GM19025 (cell line): ENCODE measurements at regions not wholly inside any gene's neighbourhood (a gene's known extent, or its start where the extent isn't known, plus 50 kb on each side); places are given as distances from the start of the nearest gene placed in this dataset.

ENCODE experiments used
- ATAC-seq: cut with Tn5 transposase; IDR thresholded peaks from one replicate; pipeline ENCODE4 v1.9.1; 2021; ENCODE audit warnings: mild to moderate bottlenecking, low read depth, moderate library complexity; ENCODE audit not compliant: unreplicated experiment

DNA sequence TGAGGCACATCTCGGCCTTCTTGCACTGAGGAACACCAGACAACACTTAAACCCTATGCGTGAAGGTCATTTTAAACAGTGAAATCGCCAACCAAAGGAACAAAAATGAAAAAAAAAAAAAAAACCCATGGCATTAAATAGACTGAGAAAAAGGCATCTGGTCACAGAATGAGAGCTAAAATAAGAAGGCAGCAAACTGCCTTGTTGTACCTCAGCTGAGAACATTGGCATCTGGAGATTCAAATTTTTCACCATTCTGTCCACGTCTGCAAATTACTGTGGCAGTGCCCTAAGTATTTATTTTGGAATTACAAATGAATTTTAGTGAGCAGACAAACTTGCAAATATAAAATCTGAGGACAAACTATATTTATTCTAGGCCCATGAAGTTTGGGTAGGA is 82.6 kb upstream of the POU1F1 start:
- ATAC-seq = no peak

GRCh38 chr3:87358066-87358465 is 81.7 kb upstream of the POU1F1 start:
- ATAC-seq = no peak

DNA sequence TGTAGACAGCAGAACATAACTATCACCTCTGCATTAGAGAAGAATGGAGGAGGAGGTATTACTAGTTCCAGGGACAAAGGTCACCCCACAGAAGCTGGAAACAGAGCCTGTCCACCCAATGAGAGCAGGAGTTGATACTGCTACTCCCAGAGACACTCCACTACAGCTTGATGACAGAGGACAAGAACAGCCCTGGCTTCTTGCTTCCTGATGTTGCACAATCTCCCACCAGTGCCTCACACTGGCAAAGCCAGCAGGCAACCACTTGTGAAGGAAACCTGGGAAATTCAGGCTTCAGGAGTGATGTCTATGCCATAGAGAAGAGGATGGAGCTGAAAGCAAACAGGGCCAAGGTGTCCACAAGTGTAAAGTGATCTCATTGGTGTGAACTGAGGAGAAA is 78.0 kb upstream of the POU1F1 start:
- ATAC-seq = no peak

GRCh38 chr3:87351937-87352336 is 75.6 kb upstream of the POU1F1 start:
- no peak for ATAC-seq

DNA sequence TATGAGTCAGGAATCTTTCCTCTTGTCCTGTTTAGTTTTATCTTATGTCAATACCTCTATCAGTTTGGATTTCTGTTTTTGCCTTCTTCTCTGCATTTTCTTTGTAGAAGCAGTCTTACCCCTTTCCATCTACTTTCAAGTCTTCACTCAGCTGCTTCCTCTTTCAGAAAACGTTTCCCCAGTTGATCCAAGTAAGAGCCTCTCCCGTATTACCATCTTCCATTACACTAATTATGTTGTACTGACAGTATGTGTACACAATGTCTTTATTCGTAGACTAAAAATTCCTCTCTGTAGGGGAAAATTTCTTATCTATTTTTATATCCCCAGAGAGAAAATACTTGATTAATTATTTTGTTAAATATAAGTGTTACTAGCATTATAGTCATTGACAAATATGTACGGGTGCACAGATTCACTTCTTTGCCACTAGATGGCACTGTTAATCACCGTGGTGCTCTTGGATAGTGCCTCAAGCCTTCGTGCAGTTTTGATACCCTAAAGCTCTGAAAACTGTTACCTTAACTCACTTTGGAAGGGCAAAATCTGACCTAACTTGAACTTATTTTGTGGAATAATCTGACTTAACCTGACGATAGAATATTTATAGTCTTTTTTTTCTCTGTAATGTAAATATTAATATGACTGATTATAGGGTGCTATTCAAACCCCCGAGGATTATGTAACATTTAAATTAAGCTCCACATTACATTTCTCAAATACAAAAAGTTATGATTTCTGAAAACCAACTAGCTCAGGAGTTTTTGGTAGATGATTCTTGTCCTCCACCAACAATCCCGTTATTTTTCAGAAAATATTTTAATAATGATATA is 74.2 kb upstream of the POU1F1 start:
- peak; percentile 91 for ATAC-seq

GRCh38 chr3:87349833-87350232 is 73.4 kb upstream of the POU1F1 start:
- ATAC-seq = no peak

DNA sequence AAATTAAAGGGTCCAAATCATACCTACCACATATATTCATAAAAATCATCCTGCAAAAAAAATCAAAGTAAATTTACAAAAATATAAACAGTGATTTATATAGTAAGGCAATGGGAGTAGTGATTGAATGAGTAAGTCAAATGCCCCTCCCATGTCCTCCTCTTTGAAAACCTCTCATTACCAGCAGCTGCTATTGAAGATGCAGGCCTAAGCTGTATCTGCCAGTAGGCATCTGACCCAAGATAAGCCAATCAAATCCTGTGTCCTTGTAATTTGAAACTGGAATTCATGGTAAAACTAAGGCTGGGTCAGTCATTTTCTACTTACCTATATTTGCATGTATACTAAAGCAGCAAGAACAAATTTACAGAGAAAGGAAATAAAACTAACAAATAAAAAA is 60.4 kb upstream of the POU1F1 start:
- ATAC-seq = no peak

GRCh38 chr3:87335931-87336330 is 59.5 kb upstream of the POU1F1 start:
- no peak for ATAC-seq

DNA sequence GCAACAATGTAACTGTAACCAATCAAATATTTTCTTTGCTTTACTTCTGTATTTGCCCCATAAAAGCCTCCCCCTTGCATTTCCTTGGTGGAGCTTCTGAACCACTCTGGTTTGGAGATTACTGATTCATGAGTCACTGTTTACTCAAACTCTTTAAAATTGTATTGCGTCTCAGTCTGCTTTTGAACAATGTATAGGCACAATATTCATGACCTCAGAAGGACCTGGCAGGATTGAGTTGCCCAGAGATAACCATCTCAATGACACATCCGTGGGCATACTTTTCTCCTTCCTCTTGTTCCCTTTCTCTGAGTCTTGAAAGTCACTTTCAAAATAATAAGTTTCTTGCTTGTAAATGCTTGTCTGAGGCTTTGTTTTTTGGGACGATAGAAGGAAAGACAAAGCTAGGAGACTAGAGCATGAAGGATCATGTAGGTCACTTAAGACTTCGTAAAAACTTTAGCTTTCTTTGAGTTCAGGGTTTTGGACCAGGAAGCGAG is 57.1 kb upstream of the POU1F1 start:
- peak; percentile 44 for ATAC-seq

GRCh38 chr3:87332789-87333188 is 56.4 kb upstream of the POU1F1 start:
- peak; percentile 16 for ATAC-seq

- ATAC-seq = no peak
Observed at GRCh38 chr3:87329065-87329464, 52.7 kb upstream of the POU1F1 start.
